HG03175 (cell line): ENCODE measurements at regions not wholly inside any gene's neighbourhood (a gene's known extent, or its start where the extent isn't known, plus 50 kb on each side); places are given as distances from the start of the nearest gene placed in this dataset.
"Not testable (repeated sequence)": the region's sequence is repeated elsewhere in the genome, so short reads cannot be mapped to it uniquely, and the experiment has no call there.

Source experiments
- ATAC-seq: cut with Tn5 transposase; IDR thresholded peaks from one replicate; pipeline ENCODE4 v1.9.1; 2021; ENCODE audit warnings: mild to moderate bottlenecking, moderate library complexity; ENCODE audit not compliant: unreplicated experiment

DNA sequence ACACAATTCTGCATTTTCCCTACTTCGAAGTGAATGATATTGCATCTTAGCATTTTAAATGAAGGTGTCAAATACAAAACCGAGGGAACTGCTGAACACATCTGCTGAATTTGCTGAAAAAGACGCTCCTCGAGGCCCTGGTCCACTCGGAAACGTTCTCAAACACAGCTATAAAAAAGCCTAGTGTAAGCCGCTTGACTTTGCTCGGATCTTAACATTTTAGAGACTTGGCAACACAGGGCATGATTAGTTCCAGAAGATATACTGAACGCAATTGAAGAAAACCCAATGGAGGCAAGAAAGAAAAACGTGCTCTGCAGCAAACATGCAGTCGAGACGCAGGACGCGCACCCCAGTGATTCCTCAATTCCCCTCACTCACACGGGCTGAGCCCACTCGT is 506.4 kb upstream of the AMELY start:
- no peak for ATAC-seq

- no peak for ATAC-seq
Observed at GRCh38 chrY:7416406-7416805, 504.9 kb upstream of the AMELY start.

DNA sequence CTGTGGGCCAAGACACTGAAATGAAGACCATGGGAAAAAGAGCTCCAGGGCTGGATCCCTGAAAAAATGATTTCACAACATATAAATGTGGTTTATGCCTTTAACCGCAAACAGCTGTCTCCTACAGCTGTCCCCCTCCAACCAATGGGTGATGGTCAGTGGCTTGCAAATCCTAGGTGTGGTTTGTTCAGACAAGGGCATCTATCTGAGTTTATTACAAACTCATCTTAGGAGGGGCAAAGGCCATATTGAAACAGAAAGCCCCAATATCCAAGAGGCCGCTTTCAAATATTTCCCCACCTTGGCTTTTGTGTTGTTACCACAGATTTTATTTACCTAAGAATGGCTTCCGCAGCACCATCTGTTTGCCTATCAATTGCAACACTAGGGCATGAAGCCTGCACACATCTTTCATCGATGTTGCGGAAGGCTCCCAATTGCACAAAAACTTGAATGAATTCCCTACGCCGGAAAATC is 503.6 kb upstream of the AMELY start:
- ATAC-seq: no peak

DNA sequence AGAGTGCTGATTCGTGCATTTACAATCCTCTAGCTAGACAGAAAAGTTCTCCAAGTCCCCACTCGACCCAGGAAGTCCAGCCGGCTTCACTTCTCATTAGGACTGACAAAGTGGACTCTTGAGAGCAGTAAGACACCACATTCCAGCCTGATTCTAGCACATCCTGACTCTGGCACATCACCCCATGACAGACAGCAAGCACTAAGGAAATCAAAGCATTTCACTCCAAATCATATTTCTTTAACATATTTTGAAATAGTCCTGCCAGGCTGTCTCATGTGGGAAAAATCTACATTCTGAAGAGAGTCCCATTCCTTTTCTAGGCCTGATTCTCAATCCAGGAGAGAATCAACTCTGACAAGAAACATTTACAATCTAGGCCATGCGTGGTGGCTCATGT is 478.5 kb upstream of the AMELY start:
- no peak for ATAC-seq

DNA sequence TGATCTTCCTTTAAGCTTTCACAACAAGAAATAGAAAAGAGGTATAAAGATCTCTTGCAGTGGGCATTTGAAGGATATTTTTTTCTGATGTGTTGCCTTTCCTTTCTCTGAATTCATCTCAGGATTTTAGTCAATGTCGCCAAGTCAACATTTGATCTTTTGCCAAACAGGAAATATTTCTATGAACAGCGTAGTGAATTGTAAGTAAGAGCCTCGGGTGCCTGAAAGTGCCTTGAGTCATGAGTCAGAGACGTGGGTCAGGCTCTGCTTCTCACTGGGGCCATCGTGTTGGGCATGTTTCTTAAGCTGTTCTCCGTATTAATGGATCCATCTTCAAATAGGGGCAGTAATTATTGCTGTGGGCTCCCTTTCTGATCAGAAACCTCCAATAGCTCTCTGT is 471.4 kb upstream of the AMELY start:
- no peak for ATAC-seq

GRCh38 chrY:7377091-7377490 is 465.5 kb upstream of the AMELY start:
- no peak for ATAC-seq

DNA sequence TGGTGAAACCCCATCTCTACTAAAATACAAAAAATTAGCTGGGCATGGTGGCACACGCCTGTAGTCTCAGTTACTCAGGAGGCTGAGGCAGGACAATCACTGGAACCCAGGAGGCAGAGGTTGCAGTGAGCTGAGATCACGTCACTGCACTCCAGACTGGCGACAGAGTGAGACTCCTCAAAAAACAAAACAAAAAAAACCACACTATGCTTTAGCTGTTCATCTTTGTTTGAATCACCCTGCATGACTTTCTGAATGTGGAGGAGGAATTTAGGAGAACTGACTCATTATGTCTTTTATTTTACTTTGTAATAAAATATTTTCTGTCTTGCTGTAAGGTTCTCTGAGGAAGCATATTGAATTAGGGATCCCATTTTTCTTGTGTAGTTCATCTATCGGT is 462.9 kb upstream of the AMELY start:
- not testable (repeated sequence) for ATAC-seq

DNA sequence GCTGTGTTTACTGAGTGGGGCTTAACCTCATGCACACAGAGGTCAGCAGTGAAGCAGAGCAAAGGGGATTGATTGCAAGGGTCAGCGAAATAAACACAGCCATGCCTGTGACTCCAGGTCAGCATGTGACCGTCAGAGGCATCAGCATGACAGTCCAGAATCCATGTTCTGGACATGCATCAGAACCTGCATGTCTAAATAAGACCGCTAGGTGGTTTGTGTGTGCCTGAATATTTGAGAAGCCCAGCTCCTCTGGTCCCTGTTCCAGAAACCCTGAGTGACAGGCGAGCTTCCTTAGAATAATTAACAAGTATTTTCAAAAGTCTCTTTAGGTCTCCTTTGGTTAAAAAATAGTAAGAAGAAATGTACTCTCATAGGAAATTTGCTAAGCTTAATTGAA is 460.4 kb upstream of the AMELY start:
- not testable (repeated sequence) for ATAC-seq

GRCh38 chrY:7371026-7371425 is 459.5 kb upstream of the AMELY start:
- not testable (repeated sequence) for ATAC-seq

DNA sequence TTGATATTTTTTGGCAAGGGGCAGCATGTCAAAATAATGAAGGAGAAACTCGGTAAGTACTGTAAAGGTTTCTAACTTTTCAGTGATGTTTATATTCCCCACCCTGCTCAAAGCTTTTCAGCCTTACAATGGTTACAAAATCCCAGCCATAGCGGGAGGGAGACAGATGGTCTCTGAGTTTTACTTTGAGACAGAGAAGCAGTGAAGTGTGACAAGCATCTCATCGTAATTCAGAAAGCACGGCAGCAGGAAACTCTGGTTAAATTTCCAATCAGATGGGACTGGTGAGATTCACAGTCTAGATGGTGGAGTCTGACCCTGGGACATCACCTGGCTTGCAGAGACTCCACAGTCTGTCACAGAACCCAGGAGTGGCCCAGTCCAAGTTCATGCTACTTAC is 448.0 kb upstream of the AMELY start:
- no peak for ATAC-seq

DNA sequence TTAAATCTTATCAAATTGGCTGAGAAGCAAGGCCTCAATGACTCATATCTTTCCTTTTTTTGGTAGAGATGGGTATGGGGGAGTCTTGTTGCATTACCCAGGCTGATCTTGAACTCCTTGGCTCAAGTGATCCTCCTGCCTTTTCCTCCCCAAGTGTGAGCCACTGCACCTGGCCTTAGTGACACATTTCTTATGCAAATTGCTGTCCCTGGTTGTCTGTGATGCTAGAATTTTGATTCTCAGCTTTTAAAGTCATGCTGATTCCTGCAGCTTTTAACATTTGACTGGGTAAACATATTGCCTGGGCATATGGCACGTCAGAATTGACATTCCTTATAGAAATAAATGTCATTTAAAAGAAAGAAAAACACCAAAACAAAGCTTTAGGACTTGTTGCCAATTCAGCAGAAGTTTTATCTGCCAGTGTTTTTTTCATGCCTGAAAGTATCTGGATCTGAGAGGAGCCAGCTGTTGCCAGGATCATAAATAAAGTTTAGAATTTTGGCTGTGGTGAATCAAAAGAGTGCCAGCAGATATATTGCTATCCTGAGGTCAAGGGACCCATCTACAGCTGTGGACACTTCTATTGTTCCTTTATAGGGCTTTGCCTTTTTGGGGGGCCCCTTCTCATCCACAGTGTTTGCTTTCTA is 446.7 kb upstream of the AMELY start:
- ATAC-seq: no peak

DNA sequence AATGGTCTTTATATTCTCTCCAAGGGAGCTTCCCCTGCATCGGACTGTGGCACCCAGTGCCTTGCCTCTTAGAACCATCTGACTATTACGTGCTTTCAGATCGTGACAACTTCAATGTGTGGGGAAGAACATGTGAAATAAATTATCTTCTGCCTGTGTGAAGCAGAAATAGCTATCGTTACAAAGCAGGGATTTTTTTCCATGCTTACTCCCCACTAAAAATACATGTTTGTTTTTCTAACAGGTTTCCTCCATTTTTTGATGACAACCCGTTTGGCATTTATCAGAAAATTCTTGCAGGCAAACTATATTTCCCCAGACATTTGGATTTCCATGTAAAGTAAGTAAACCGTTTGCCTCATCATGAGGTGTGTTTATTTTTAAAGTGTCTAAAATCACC is 444.3 kb upstream of the AMELY start:
- not testable (repeated sequence) for ATAC-seq

GRCh38 chrY:7344661-7345060 is 433.1 kb upstream of the AMELY start:
- ATAC-seq: peak; percentile 63

DNA sequence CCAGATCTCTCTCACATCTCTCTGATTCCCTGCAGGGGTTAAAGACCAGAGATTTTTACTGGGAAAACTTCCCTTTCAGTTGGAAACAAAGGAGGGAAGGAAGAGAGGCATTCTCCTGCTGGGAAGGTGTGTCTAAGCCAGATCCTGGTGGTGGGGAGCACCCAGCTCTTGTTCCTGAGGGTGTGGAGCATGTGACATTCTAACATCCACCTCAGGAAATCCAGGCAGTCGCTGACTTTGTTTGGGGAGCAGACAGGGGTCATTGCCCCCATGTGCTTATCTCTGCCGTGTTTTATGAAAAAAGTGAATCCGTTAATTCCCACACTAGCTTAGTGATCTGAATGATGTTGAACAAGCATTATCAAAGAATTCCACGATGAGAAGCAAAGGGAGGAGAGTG is 431.7 kb upstream of the AMELY start:
- ATAC-seq: no peak

GRCh38 chrY:7342732-7343131 is 431.2 kb upstream of the AMELY start:
- ATAC-seq: not testable (repeated sequence)

- no peak for ATAC-seq
Observed at GRCh38 chrY:7339391-7340087, 428.0 kb upstream of the AMELY start.

DNA sequence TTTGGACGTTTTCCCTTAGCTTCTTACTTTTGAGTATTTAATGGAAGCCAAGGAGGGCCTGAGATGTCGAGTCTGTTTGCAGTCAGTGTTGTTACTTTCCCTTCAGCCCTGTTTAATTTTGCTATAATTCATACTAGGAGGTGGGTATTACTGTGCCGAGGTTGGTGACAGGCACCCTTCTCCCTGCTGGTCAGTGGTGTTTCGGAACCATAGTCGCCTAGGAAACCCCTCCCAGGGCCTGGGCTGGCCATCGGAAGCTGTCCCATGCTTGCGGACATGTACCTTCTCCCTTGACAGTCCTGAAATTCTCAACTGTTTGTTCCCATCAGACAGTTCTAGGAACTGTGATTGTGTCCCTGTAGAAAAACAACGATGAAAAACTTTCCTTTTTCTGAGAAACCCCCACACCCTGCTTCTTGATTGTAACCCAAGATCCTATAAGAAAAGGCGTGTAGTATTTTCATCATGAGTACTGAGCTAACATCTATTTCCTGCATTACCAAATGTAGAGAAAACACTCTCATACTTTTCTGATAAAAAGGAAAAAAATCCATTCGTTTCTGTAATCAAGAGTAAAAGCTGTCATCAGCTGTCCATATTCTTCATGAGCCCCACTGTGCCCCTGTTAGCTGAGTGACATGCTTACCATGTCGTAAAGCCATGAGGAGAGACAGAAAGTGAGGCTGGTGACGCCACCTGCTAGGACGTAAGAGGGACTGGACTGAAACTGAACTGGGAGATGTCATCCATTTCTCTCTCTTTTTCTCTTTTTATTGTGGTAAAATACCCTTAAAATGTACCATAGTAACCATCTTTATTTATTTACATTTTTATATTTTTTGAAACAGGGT is 424.7 kb upstream of the AMELY start:
- ATAC-seq: no peak

- ATAC-seq: no peak
Observed at GRCh38 chrY:7334449-7334848, 422.9 kb upstream of the AMELY start.

DNA sequence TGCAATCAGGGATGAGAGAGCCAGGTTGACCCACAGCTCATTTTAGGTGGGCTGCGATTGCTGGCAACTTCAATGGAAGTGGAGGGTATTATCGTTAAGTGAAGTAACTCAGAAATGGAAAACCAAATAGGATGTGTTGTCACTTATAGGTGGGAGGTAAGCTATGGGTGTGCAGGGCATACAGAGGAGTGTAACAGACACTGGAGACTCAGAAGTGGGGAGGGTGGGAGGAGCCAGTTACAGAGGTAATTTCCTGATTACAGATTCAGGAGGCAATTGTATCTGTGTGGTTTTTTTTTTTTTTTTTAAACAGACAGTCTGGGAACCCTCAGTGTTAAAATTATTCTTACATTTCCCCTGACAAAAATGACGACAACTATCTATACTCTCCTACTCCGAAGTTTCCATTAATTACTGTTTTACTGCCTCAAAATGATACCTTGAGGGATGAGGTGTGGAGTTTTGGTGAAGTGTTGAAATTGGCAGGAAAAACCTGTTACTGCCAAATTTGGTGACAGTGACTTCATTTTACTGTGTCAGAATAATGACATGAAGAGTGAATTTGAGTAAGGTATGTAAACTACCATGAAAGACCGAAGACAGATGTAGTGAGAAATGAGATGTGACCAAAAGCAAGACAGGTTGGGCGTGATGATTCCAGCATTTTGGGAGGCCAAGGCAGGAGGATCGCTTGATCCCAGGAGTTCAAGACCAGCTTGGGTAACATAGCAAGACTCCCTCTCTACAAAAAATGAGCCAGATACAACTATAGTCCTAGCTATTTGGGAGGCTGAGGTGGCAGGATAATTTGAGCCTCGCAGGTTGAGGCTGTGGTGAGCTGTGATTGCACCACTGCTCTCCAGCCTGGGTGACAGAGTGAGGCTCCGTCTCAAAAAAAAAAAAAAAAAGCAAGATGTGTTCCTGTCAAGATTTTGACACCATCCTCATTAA is 415.0 kb upstream of the AMELY start:
- ATAC-seq: no peak

- no peak for ATAC-seq
Observed at GRCh38 chrY:7325531-7325930, 414.0 kb upstream of the AMELY start.

DNA sequence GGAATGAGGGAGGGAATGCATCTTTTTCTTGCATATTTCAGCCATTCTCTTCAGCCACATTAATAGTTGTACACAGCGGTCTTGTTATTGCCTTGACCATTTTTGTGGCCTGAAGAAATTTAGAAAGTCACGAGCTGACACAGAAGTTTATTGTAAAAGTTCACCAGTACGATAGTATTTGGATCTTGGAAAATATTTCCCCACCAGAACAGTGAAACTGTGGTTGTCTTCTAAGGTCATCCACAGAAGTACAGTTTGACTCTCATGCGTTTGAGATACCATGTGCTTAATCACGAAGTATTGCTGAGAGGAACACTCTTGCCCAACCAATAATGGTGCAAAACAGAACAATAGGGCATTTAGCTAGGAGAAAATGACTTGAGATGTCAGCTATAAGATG is 409.2 kb upstream of the AMELY start:
- no peak for ATAC-seq
